Caco-2 (cell line): ENCODE measurements at regions not wholly inside any gene's neighbourhood (a gene's known extent, or its start where the extent isn't known, plus 50 kb on each side); places are given as distances from the start of the nearest gene placed in this dataset.
A peak's percentile ranks its signal among the peaks of the same experiment; 100 is the strongest.

ENCODE experiments used
- BruUV-seq: library from RNA; stranded (reverse); fragments of 400-500 nt; replicated peaks from 2 replicates; lab custom pipeline; 2021; lab: Mats Ljungman, UMichigan
- CTCF ChIA-PET: fragments of 300-600 bp; sonication (Branson Sonifier 250); formaldehyde crosslinking; loops from one replicate; lab custom pipeline; 2022; ENCODE audit warnings: antibody characterized with exemption; lab: Charles Lee
- POLR2A ChIA-PET: fragments of 300-600 bp; sonication (Branson Sonifier 250); formaldehyde crosslinking; loops from one replicate; lab custom pipeline; 2022; ENCODE audit warnings: antibody characterized with exemption; lab: Charles Lee
- DNase-seq, 2 experiments: peaks; one replicate each; pipeline versions ENCODE4 v3.0.0 to v3.0.0-alpha.2; 2020 to 2022
- H3K27me3 ChIP-seq: replicated peaks from 2 replicates; pipeline ENCODE4 v1.6.0; 2011; ENCODE audit warnings: low read length; ENCODE audit not compliant: control insufficient read depth, insufficient read depth
- H3K36me3 ChIP-seq: 2 replicates; pipeline ENCODE4 v1.5.1; 2011; ENCODE audit warnings: low read length; ENCODE audit not compliant: control insufficient read depth, insufficient read depth
- H3K4me1 ChIP-seq: fragments of 250-450 bp; sonication (Bioruptor Pico); 2 replicates; pipeline ENCODE4 v1.5.1; 2020; ENCODE audit warnings: mild to moderate bottlenecking
- H3K4me3 ChIP-seq: 2 replicates; pipeline ENCODE4 v1.5.1; 2011; ENCODE audit warnings: low read depth, mild to moderate bottlenecking, control low read depth, low read length
- H3K9me3 ChIP-seq: fragments of 250-450 bp; sonication (Bioruptor Pico); 2 replicates; pipeline ENCODE4 v1.5.1; 2020; ENCODE audit warnings: mild to moderate bottlenecking, moderate library complexity
- H3K27ac Mint-ChIP-seq: one replicate; pipeline ENCODE4 v1.8.0; 2022; ENCODE audit warnings: mixed read lengths; ENCODE audit not compliant: unreplicated experiment
- H3K27me3 Mint-ChIP-seq: one replicate; pipeline ENCODE4 v1.8.0; 2022; ENCODE audit warnings: mixed read lengths; ENCODE audit not compliant: insufficient read depth, unreplicated experiment
- H3K36me3 Mint-ChIP-seq: one replicate; pipeline ENCODE4 v1.8.0; 2022; ENCODE audit warnings: mild to moderate bottlenecking, mixed read lengths; ENCODE audit not compliant: insufficient read depth, unreplicated experiment
- H3K4me1 Mint-ChIP-seq: one replicate; pipeline ENCODE4 v1.8.0; 2022; ENCODE audit warnings: low read depth, mixed read lengths; ENCODE audit not compliant: unreplicated experiment
- H3K4me3 Mint-ChIP-seq: one replicate; pipeline ENCODE4 v1.8.0; 2022; ENCODE audit warnings: mild to moderate bottlenecking, moderate library complexity, mixed read lengths; ENCODE audit not compliant: unreplicated experiment
- H3K9me3 Mint-ChIP-seq: one replicate; pipeline ENCODE4 v1.8.0; 2022; ENCODE audit warnings: mixed read lengths; ENCODE audit not compliant: unreplicated experiment
- CTCF ChIP-seq, 2 experiments: fragments of 200-600 bp in 1 of 2; IDR thresholded peaks; 1 replicate in 1 of 2; 2 replicates in 1 of 2; pipeline versions ENCODE4 v1.5.1 to v1.8.0; 2011 to 2022; ENCODE audit warnings: antibody characterized with exemption in 1 of 2, control low read depth in 1 of 2, inconsistent platforms in 1 of 2, low read depth in 1 of 2, low read length in 1 of 2, mild to moderate bottlenecking in 1 of 2, moderate library complexity in 1 of 2; ENCODE audit not compliant: insufficient read depth in 1 of 2, severe bottlenecking in 1 of 2, unreplicated experiment in 1 of 2
- intact Hi-C: fragments of 100-400 bp; cut with micrococcal nuclease; formaldehyde crosslinking; loops from one replicate; pipeline ENCODE4 v1.10.0; 2022; ENCODE audit not compliant: unreplicated experiment

GRCh38 chr3:14329842-14330241 lies 72.6 kb upstream of the SLC6A6 start:
- CTCF ChIA-PET, result interaction anchor here (1.7 kb wide), 1 partner anchor 138 kb away, joined by 7 read pairs; no protein-coding TSS in a partner anchor
- Mint-ChIP-seq H3K4me1 (peaks cover 28% of the 10 kb centered on the region), H3K9me3 (no peaks in the 10 kb centered on the region), H3K36me3 (peaks cover 4% of the 10 kb centered on the region), H3K27ac (peak overlapping the region; percentile 76), H3K4me3 (no peak overlapping the region), H3K27me3 (no peaks in the 10 kb centered on the region)
- Histone ChIP-seq H3K36me3 (no peaks in the 10 kb centered on the region), H3K4me1 (peaks cover 23% of the 10 kb centered on the region), H3K27me3 (no peaks in the 10 kb centered on the region), H3K9me3 (no peaks in the 10 kb centered on the region), H3K4me3 (no peak overlapping the region)
- POLR2A ChIA-PET, result interaction anchor here (0.7 kb wide), 1 partner anchor 52 kb away, joined by 3 read pairs; no protein-coding TSS in a partner anchor
- no peak for DNase-seq
- no peak for TF ChIP-seq CTCF (IDR thresholded peaks at IDR 0.05; ENCODE audit: insufficient read depth in 1 of 2, low read depth in 1 of 2, low read length in 1 of 2, severe bottlenecking in 1 of 2, unreplicated experiment in 1 of 2)
- no TSS peak for BruUV-seq
- intact Hi-C loops, result no loop called here

- H3K4me1 Mint-ChIP-seq, result peaks cover 22% of the 10 kb centered on the region
- H3K36me3 Mint-ChIP-seq, result no peaks in the 10 kb centered on the region
- peaks cover 19% of the 10 kb centered on the region for H3K4me1 ChIP-seq
- H3K9me3 ChIP-seq, result no peaks in the 10 kb centered on the region
- intact Hi-C loops, result no loop called here
- no peak for TF ChIP-seq CTCF (IDR thresholded peaks at IDR 0.05; ENCODE audit: insufficient read depth in 1 of 2, low read depth in 1 of 2, low read length in 1 of 2, severe bottlenecking in 1 of 2, unreplicated experiment in 1 of 2)
- DNase-seq, result no peak
- peak overlapping the region; percentile 76 for H3K27ac Mint-ChIP-seq
- H3K9me3 Mint-ChIP-seq, result no peaks in the 10 kb centered on the region
- H3K27me3 Mint-ChIP-seq, result no peaks in the 10 kb centered on the region
- H3K4me3 ChIP-seq, result no peak overlapping the region
- no TSS peak for BruUV-seq
- H3K36me3 ChIP-seq, result no peaks in the 10 kb centered on the region
- ChIA-PET CTCF (interaction anchor here (0.6 kb wide), 1 partner anchor 99 kb away, joined by 3 read pairs; no protein-coding TSS in a partner anchor), POLR2A (no interaction called here)
- no peaks in the 10 kb centered on the region for H3K27me3 ChIP-seq
- H3K4me3 Mint-ChIP-seq, result peak overlapping the region; percentile 44
Measured at GRCh38 chr3:14330508-14330907, 71.9 kb upstream of the SLC6A6 start.

- Histone ChIP-seq H3K4me3 (no peak overlapping the region), H3K27me3 (no peaks in the 10 kb centered on the region), H3K9me3 (no peaks in the 10 kb centered on the region), H3K4me1 (peaks cover 19% of the 10 kb centered on the region), H3K36me3 (no peaks in the 10 kb centered on the region)
- Mint-ChIP-seq H3K4me1 (peaks cover 22% of the 10 kb centered on the region), H3K27ac (no peak overlapping the region), H3K27me3 (no peaks in the 10 kb centered on the region), H3K36me3 (no peaks in the 10 kb centered on the region), H3K9me3 (no peaks in the 10 kb centered on the region), H3K4me3 (no peak overlapping the region)
- TF ChIP-seq CTCF (IDR thresholded peaks at IDR 0.05; ENCODE audit: insufficient read depth in 1 of 2, low read depth in 1 of 2, low read length in 1 of 2, severe bottlenecking in 1 of 2, unreplicated experiment in 1 of 2), result no peak
- intact Hi-C loops, result no loop called here
- POLR2A ChIA-PET, result no interaction called here
- CTCF ChIA-PET, result interaction anchor here (0.6 to 0.7 kb wide), 2 partner anchors 98 to 128 kb away, joined by 3 to 4 read pairs; no protein-coding TSS in a partner anchor
- peak in 1 of 2 experiments; percentile 56 for DNase-seq
- BruUV-seq, result no TSS peak
Measured at GRCh38 chr3:14331251-14331650, 71.2 kb upstream of the SLC6A6 start.
